ENCODE measurements at regions not wholly inside any gene's neighbourhood (a gene's known extent, or its start where the extent isn't known, plus 50 kb on each side); places are given as distances from the start of the nearest gene placed in this dataset.

DNA sequence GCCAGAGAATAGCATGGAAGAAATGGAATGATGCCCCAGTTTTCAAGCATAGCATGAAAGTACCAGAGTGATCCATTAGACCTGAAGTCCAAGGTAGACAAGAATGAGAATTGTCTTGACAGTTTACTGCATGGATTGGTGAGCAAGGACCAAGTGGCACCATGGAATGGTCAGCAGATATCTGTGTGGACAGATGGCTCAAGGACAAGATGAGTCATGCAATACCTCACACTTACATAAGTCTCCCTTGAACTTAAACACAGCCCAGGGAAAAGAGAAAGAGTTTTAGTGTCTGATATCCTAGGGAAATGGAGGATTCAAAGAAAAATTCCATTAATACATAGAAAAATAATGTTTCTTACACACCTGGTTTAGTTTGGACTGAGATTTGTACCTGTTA is 195.2 kb downstream of the MRPL39 start:
- no peaks in the 10 kb centered on the region for H3K27me3 ChIP-seq (replicated peaks; ENCODE audit: insufficient read depth)
- no peaks in the 10 kb centered on the region for H3F3A ChIP-seq (ENCODE audit: insufficient read depth)
- DNase-seq: no peak
- TF ChIP-seq EZH2 (IDR thresholded peaks at IDR 0.05; ENCODE audit: insufficient read depth, poor library complexity, severe bottlenecking) (no peak), EZH2phosphoT487 (IDR thresholded peaks at IDR 0.05; ENCODE audit: insufficient read depth, low read depth) (no peak)
- no peak overlapping the region for H2AFZ ChIP-seq
- H3K27ac ChIP-seq: no peak overlapping the region
- H3K4me1 ChIP-seq (ENCODE audit: insufficient read depth): no peaks in the 10 kb centered on the region
- H3K9me2 ChIP-seq (ENCODE audit: insufficient read depth): no peaks in the 10 kb centered on the region
- no peaks in the 10 kb centered on the region for H3K36me3 ChIP-seq (ENCODE audit: low read depth)
- in situ Hi-C loops (cut with MboI): no loop called here
- H3K4me2 ChIP-seq (ENCODE audit: unreplicated experiment): no peak overlapping the region
- H3K9ac ChIP-seq: no peak overlapping the region
- H4K20me1 ChIP-seq (ENCODE audit: insufficient read depth): no peaks in the 10 kb centered on the region
- no peaks in the 10 kb centered on the region for H3K79me2 ChIP-seq (ENCODE audit: insufficient read depth)
- H3K4me3 ChIP-seq: no peak overlapping the region
- no peaks in the 10 kb centered on the region for H3K9me3 ChIP-seq (ENCODE audit: low read depth)

DNA sequence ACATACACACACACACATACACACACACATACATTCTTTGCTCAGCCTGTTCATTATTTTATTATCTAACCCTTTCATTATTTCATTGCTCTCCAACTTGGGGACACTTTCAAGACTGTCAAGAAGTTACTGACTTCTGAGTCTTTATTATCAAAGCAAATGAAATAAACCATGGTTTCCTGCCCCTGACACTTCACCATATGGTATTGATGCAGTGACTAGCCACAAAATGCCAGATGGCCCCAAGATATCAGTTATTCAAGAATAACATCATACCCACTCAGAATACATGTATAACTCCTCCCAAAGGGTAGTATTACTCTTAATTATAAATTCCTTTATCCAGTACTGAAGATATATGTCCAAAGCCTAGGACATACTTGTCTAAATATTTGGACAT is 197.3 kb downstream of the MRPL39 start:
- Histone ChIP-seq H3K4me2 (ENCODE audit: unreplicated experiment) (no peak overlapping the region), H3K27ac (no peak overlapping the region), H3K36me3 (ENCODE audit: low read depth) (no peaks in the 10 kb centered on the region), H3K79me2 (ENCODE audit: insufficient read depth) (no peaks in the 10 kb centered on the region), H2AFZ (no peak overlapping the region), H3K4me3 (no peak overlapping the region), H3K9me3 (ENCODE audit: low read depth) (no peaks in the 10 kb centered on the region), H3K4me1 (ENCODE audit: insufficient read depth) (no peaks in the 10 kb centered on the region), H3K27me3 (replicated peaks; ENCODE audit: insufficient read depth) (no peaks in the 10 kb centered on the region), H3K9ac (no peak overlapping the region), H4K20me1 (ENCODE audit: insufficient read depth) (no peaks in the 10 kb centered on the region), H3F3A (ENCODE audit: insufficient read depth) (no peaks in the 10 kb centered on the region), H3K9me2 (ENCODE audit: insufficient read depth) (no peaks in the 10 kb centered on the region)
- TF ChIP-seq EZH2phosphoT487 (IDR thresholded peaks at IDR 0.05; ENCODE audit: insufficient read depth, low read depth): no peak
- TF ChIP-seq EZH2 (IDR thresholded peaks at IDR 0.05; ENCODE audit: insufficient read depth, poor library complexity, severe bottlenecking): no peak
- no peak for DNase-seq
- in situ Hi-C loops (cut with MboI): no loop called here

GRCh38 chr21:25408666-25409065 is 198.6 kb downstream of the MRPL39 start:
- TF ChIP-seq EZH2phosphoT487 (IDR thresholded peaks at IDR 0.05; ENCODE audit: insufficient read depth, low read depth): no peak
- TF ChIP-seq EZH2 (IDR thresholded peaks at IDR 0.05; ENCODE audit: insufficient read depth, poor library complexity, severe bottlenecking): no peak
- H3K27me3 ChIP-seq (replicated peaks; ENCODE audit: insufficient read depth): no peaks in the 10 kb centered on the region
- H3K9me2 ChIP-seq (ENCODE audit: insufficient read depth): no peaks in the 10 kb centered on the region
- no peaks in the 10 kb centered on the region for H3K36me3 ChIP-seq (ENCODE audit: low read depth)
- 37 to 39% methylated on average over 5 of the region's 5 CpGs for WGBS, 2 experiments (ENCODE audit: low coverage in 1 of 2, low lambda C conversion rate in 2 of 2, missing lambda C conversion rate in 2 of 2)
- in situ Hi-C loops (cut with MboI): no loop called here
- H3K79me2 ChIP-seq (ENCODE audit: insufficient read depth): no peaks in the 10 kb centered on the region
- no peak overlapping the region for H3K9ac ChIP-seq
- H3K9me3 ChIP-seq (ENCODE audit: low read depth): no peaks in the 10 kb centered on the region
- H4K20me1 ChIP-seq (ENCODE audit: insufficient read depth): no peaks in the 10 kb centered on the region
- H3K4me3 ChIP-seq: no peak overlapping the region
- H3K27ac ChIP-seq: no peak overlapping the region
- no peak overlapping the region for H3K4me2 ChIP-seq (ENCODE audit: unreplicated experiment)
- no peaks in the 10 kb centered on the region for H3K4me1 ChIP-seq (ENCODE audit: insufficient read depth)
- no peak overlapping the region for H2AFZ ChIP-seq
- no peaks in the 10 kb centered on the region for H3F3A ChIP-seq (ENCODE audit: insufficient read depth)
- DNase-seq: no peak

DNA sequence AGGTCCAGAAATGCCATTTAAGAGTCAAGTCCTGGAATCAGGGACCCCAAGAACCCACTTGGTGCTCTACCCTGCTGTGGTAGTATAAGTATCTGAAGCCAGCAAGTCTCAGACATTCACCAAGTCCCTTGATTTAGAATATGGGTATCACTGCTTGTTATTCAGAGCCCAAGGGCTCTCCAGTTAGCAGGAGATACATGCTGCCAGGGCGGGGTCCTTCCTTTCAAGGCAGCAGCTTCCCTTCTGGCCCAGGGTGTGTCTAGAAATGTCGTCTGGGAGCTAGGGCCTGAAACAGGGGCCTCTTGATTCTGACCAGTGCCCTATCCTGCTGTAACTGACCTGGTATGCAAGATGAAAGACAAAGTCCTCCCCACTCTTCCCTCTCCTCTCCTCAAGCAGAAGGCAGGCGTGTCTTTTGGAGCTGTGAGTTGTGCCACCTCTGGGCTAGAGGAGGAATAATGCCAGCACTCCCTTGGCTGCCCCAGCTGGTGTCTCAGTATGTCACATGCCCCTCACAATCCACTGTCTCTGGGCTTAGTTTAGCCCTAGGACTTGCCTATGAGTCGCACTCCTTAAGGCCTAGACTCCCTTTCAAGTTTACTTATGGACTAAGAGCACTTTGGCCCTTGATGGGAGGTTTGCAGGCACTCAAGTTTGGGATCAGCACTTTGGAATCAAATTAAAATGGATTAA is 200.2 kb downstream of the MRPL39 start:
- no peak overlapping the region for H2AFZ ChIP-seq
- H3K9me3 ChIP-seq (ENCODE audit: low read depth): no peaks in the 10 kb centered on the region
- H3K9me2 ChIP-seq (ENCODE audit: insufficient read depth): no peaks in the 10 kb centered on the region
- WGBS, 2 experiments (ENCODE audit: low coverage in 1 of 2, low lambda C conversion rate in 2 of 2, missing lambda C conversion rate in 2 of 2): 42 to 44% methylated on average over 4 of the region's 4 CpGs
- DNase-seq: no peak
- TF ChIP-seq EZH2 (IDR thresholded peaks at IDR 0.05; ENCODE audit: insufficient read depth, poor library complexity, severe bottlenecking): no peak
- TF ChIP-seq EZH2phosphoT487 (IDR thresholded peaks at IDR 0.05; ENCODE audit: insufficient read depth, low read depth): no peak
- H3K9ac ChIP-seq: no peak overlapping the region
- H3K36me3 ChIP-seq (ENCODE audit: low read depth): no peaks in the 10 kb centered on the region
- H3F3A ChIP-seq (ENCODE audit: insufficient read depth): no peaks in the 10 kb centered on the region
- H3K4me3 ChIP-seq: no peak overlapping the region
- no peaks in the 10 kb centered on the region for H4K20me1 ChIP-seq (ENCODE audit: insufficient read depth)
- no peak overlapping the region for H3K4me2 ChIP-seq (ENCODE audit: unreplicated experiment)
- no peaks in the 10 kb centered on the region for H3K4me1 ChIP-seq (ENCODE audit: insufficient read depth)
- H3K27me3 ChIP-seq (replicated peaks; ENCODE audit: insufficient read depth): no peaks in the 10 kb centered on the region
- H3K79me2 ChIP-seq (ENCODE audit: insufficient read depth): no peaks in the 10 kb centered on the region
- no peak overlapping the region for H3K27ac ChIP-seq
- in situ Hi-C loops (cut with MboI): no loop called here

DNA sequence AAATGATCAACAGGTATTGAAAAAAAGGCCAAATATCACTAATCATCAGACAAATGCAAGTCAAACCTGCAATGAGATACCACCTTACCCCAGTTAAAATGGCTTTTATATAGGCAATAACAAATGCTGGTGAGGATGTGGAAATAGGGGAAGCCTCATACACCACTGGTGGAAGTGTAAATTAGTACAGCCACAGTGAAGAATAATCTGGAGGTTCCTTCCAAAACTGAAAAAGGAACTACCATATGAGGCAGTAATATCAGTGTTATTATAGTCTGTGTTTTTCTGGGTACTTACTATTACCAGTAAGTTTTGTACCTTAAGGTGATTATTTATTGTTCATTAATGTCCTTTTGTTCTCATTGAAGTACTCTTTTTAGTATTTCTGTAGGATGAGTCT is 201.3 kb downstream of the MRPL39 start:
- DNase-seq: no peak
- H3K4me3 ChIP-seq: no peak overlapping the region
- in situ Hi-C loops (cut with MboI): no loop called here

More for the DNA sequence above, 201.3 kb downstream of the MRPL39 start:
- Histone ChIP-seq H3K27ac (no peak overlapping the region), H3F3A (ENCODE audit: insufficient read depth) (no peaks in the 10 kb centered on the region), H3K4me2 (ENCODE audit: unreplicated experiment) (no peak overlapping the region), H2AFZ (no peak overlapping the region), H3K9ac (no peak overlapping the region), H3K4me1 (ENCODE audit: insufficient read depth) (no peaks in the 10 kb centered on the region), H3K27me3 (replicated peaks; ENCODE audit: insufficient read depth) (no peaks in the 10 kb centered on the region), H3K36me3 (ENCODE audit: low read depth) (no peaks in the 10 kb centered on the region), H3K9me2 (ENCODE audit: insufficient read depth) (no peaks in the 10 kb centered on the region), H4K20me1 (ENCODE audit: insufficient read depth) (no peaks in the 10 kb centered on the region), H3K79me2 (ENCODE audit: insufficient read depth) (no peaks in the 10 kb centered on the region), H3K9me3 (ENCODE audit: low read depth) (no peaks in the 10 kb centered on the region)
- no peak for TF ChIP-seq EZH2 (IDR thresholded peaks at IDR 0.05; ENCODE audit: insufficient read depth, poor library complexity, severe bottlenecking)
- no peak for TF ChIP-seq EZH2phosphoT487 (IDR thresholded peaks at IDR 0.05; ENCODE audit: insufficient read depth, low read depth)

All from GM23248 (cell line).